ENCODE measurements at regions not wholly inside any gene's neighbourhood (a gene's known extent, or its start where the extent isn't known, plus 50 kb on each side); places are given as distances from the start of the nearest gene placed in this dataset.
"Not testable (repeated sequence)": the region's sequence is repeated elsewhere in the genome, so short reads cannot be mapped to it uniquely, and the experiment has no call there.

DNA sequence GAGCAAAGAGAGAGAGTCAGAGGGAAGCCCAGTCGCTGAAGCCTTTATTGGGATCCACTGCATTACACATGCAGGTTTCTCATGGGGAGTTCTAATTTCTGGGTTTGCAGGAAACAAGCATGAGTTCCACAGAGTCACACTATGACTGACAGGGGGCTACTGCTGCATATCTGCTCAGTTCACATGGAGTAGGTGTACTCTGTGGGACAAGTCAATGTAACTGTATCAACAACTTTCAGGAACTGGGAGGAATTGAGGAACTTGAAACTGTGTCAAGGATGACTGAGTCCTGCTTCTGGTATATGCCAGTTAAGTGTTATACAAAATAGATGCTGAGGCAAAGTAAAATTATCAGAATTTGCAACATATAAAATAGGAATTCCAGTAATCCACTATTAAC lies 110.8 kb downstream of the NPAP1 start:
- no peaks in the 10 kb centered on the region for H3K36me3 ChIP-seq (ENCODE audit: control insufficient read depth in 4 of 4, insufficient read depth in 3 of 4, low read depth in 1 of 4, low read length in 3 of 4)
- H3K9me3 ChIP-seq (ENCODE audit: control insufficient read depth in 4 of 4, low read length in 3 of 4) = peaks cover 0 to 4% (median 0%) of the 10 kb centered on the region in 4 donors
- WGBS = 73% methylated on average over 1 of the region's 1 CpG
- H3K27me3 ChIP-seq (ENCODE audit: control insufficient read depth in 4 of 4, insufficient read depth in 4 of 4, low read length in 3 of 4) = peaks cover 0 to 3% (median 0%) of the 10 kb centered on the region in 4 donors
- H3K4me3 ChIP-seq (ENCODE audit: low read depth in 1 of 3, low read length in 3 of 3) = no peak overlapping the region
- no peaks in the 10 kb centered on the region for H3K4me1 ChIP-seq (ENCODE audit: control insufficient read depth in 4 of 4, insufficient read depth in 4 of 4, low read length in 3 of 4)
- no peak overlapping the region for H3K27ac ChIP-seq (ENCODE audit: low read depth in 1 of 2, low read length in 2 of 2)
- no peak for TF ChIP-seq FOXA1 (IDR thresholded peaks at IDR 0.05)
- TF ChIP-seq, protein P1, sequence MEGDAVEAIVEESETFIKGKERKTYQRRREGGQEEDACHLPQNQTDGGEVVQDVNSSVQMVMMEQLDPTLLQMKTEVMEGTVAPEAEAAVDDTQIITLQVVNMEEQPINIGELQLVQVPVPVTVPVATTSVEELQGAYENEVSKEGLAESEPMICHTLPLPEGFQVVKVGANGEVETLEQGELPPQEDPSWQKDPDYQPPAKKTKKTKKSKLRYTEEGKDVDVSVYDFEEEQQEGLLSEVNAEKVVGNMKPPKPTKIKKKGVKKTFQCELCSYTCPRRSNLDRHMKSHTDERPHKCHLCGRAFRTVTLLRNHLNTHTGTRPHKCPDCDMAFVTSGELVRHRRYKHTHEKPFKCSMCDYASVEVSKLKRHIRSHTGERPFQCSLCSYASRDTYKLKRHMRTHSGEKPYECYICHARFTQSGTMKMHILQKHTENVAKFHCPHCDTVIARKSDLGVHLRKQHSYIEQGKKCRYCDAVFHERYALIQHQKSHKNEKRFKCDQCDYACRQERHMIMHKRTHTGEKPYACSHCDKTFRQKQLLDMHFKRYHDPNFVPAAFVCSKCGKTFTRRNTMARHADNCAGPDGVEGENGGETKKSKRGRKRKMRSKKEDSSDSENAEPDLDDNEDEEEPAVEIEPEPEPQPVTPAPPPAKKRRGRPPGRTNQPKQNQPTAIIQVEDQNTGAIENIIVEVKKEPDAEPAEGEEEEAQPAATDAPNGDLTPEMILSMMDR (IDR thresholded peaks at IDR 0.05; ENCODE audit: low read depth, low read length, missing input control) = no peak
- TF ChIP-seq, protein P2, sequence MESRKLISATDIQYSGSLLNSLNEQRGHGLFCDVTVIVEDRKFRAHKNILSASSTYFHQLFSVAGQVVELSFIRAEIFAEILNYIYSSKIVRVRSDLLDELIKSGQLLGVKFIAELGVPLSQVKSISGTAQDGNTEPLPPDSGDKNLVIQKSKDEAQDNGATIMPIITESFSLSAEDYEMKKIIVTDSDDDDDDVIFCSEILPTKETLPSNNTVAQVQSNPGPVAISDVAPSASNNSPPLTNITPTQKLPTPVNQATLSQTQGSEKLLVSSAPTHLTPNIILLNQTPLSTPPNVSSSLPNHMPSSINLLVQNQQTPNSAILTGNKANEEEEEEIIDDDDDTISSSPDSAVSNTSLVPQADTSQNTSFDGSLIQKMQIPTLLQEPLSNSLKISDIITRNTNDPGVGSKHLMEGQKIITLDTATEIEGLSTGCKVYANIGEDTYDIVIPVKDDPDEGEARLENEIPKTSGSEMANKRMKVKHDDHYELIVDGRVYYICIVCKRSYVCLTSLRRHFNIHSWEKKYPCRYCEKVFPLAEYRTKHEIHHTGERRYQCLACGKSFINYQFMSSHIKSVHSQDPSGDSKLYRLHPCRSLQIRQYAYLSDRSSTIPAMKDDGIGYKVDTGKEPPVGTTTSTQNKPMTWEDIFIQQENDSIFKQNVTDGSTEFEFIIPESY (IDR thresholded peaks at IDR 0.05) = no peak
- TF ChIP-seq SP1 (IDR thresholded peaks at IDR 0.05) = no peak
- TF ChIP-seq HNF4G (IDR thresholded peaks at IDR 0.05) = no peak
- TF ChIP-seq EGR1 (IDR thresholded peaks at IDR 0.05; ENCODE audit: low read depth in 2 of 2) = no peak
- no peak for TF ChIP-seq TAF1 (conservative IDR thresholded peaks at IDR 0.05)
- TF ChIP-seq JUND (IDR thresholded peaks at IDR 0.05) = no peak
- no peak for TF ChIP-seq FOXA2 (IDR thresholded peaks at IDR 0.05)
- TF ChIP-seq NR2F2 (IDR thresholded peaks at IDR 0.05) = no peak
- TF ChIP-seq, protein P3, sequence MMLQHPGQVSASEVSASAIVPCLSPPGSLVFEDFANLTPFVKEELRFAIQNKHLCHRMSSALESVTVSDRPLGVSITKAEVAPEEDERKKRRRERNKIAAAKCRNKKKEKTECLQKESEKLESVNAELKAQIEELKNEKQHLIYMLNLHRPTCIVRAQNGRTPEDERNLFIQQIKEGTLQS (IDR thresholded peaks at IDR 0.05) = no peak
- TF ChIP-seq GABPA (IDR thresholded peaks at IDR 0.05 in 1 of 2, conservative IDR thresholded peaks at IDR 0.05 in 1 of 2) = no peak
- TF ChIP-seq RXRA (IDR thresholded peaks at IDR 0.05) = no peak
- TF ChIP-seq RAD21 (IDR thresholded peaks at IDR 0.05) = no peak
- no peak for TF ChIP-seq HNF4A (conservative IDR thresholded peaks at IDR 0.05)
- TF ChIP-seq, protein P4, sequence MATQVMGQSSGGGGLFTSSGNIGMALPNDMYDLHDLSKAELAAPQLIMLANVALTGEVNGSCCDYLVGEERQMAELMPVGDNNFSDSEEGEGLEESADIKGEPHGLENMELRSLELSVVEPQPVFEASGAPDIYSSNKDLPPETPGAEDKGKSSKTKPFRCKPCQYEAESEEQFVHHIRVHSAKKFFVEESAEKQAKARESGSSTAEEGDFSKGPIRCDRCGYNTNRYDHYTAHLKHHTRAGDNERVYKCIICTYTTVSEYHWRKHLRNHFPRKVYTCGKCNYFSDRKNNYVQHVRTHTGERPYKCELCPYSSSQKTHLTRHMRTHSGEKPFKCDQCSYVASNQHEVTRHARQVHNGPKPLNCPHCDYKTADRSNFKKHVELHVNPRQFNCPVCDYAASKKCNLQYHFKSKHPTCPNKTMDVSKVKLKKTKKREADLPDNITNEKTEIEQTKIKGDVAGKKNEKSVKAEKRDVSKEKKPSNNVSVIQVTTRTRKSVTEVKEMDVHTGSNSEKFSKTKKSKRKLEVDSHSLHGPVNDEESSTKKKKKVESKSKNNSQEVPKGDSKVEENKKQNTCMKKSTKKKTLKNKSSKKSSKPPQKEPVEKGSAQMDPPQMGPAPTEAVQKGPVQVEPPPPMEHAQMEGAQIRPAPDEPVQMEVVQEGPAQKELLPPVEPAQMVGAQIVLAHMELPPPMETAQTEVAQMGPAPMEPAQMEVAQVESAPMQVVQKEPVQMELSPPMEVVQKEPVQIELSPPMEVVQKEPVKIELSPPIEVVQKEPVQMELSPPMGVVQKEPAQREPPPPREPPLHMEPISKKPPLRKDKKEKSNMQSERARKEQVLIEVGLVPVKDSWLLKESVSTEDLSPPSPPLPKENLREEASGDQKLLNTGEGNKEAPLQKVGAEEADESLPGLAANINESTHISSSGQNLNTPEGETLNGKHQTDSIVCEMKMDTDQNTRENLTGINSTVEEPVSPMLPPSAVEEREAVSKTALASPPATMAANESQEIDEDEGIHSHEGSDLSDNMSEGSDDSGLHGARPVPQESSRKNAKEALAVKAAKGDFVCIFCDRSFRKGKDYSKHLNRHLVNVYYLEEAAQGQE (IDR thresholded peaks at IDR 0.05) = no peak
- TF ChIP-seq YY1 (IDR thresholded peaks at IDR 0.05) = no peak
- no peak for DNase-seq (ENCODE audit: low spot score)
- no peak overlapping the region for H3K9ac ChIP-seq (ENCODE audit: low read depth in 1 of 2, low read length in 2 of 2)

DNA sequence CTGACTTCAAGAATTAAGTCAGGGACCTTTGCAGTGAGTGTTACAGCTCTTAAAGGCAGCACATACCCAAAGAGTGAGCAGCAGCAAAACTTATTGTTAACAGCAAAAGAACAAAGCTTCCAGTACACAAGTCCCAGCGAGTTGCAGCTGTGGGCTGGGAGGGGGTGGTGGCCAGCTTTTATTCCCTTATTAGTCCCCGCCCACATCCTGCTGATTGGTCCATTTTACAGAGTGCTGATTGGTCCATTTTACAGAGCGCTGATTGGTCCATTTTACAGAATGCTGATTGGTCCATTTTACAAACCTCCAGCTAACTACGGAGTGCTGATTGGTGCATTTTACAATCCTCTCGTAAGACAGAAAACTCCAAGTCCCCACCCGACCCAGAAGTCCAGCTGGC lies 127.0 kb downstream of the NPAP1 start:
- not testable (repeated sequence) for DNase-seq (ENCODE audit: low spot score); H3K9ac ChIP-seq (ENCODE audit: low read depth in 1 of 2, low read length in 2 of 2); H3K27me3 ChIP-seq (ENCODE audit: control insufficient read depth in 4 of 4, insufficient read depth in 4 of 4, low read length in 3 of 4); H3K9me3 ChIP-seq (ENCODE audit: control insufficient read depth in 4 of 4, low read length in 3 of 4); H3K4me3 ChIP-seq (ENCODE audit: low read depth in 1 of 3, low read length in 3 of 3); H3K36me3 ChIP-seq (ENCODE audit: control insufficient read depth in 4 of 4, insufficient read depth in 3 of 4, low read depth in 1 of 4, low read length in 3 of 4); H3K27ac ChIP-seq (ENCODE audit: low read depth in 1 of 2, low read length in 2 of 2); H3K4me1 ChIP-seq (ENCODE audit: control insufficient read depth in 4 of 4, insufficient read depth in 4 of 4, low read length in 3 of 4)
- 69% methylated on average over 6 of the region's 6 CpGs for WGBS

All from liver (tissue), 8 donors.